Panc1 (cell line): ENCODE measurements at regions not wholly inside any gene's neighbourhood (a gene's known extent, or its start where the extent isn't known, plus 50 kb on each side); places are given as distances from the start of the nearest gene placed in this dataset.

Experiments used
- ATAC-seq: fragments of 200-7000 bp; cut with Tn5 transposase; 2 replicates; pipeline ENCODE4 v1.9.1; 2020; ENCODE audit warnings: mild to moderate bottlenecking, moderate library complexity
- BruUV-seq: library from RNA; stranded (reverse); fragments of 400-500 nt; replicated peaks from 2 replicates; lab custom pipeline; 2021; lab: Mats Ljungman, UMichigan
- CTCF ChIA-PET: fragments of 300-600 bp; sonication (Branson Sonifier 250); formaldehyde crosslinking; loops from one replicate; lab custom pipeline; 2022; ENCODE audit warnings: antibody characterized with exemption; lab: Charles Lee
- POLR2A ChIA-PET: fragments of 300-600 bp; sonication (Branson Sonifier 250); formaldehyde crosslinking; loops from one replicate; lab custom pipeline; 2022; ENCODE audit warnings: antibody characterized with exemption; lab: Charles Lee
- DNase-seq: peaks from one replicate; pipeline ENCODE4 v3.0.0-alpha.2; 2010; ENCODE audit warnings: low read depth, low spot score
- H3K27ac ChIP-seq: 2 replicates; pipeline ENCODE4 v1.5.1; 2011; ENCODE audit warnings: mild to moderate bottlenecking, low read length, inconsistent platforms
- H3K27me3 ChIP-seq: fragments of 200-500 bp; sonication (Bioruptor generic); 2 replicates; pipeline ENCODE4 v1.6.0; 2014; ENCODE audit warnings: low read length, inconsistent platforms; ENCODE audit not compliant: control insufficient read depth, insufficient read depth
- H3K36me3 ChIP-seq: fragments of 200-500 bp; sonication (Bioruptor generic); 2 replicates; pipeline ENCODE4 v1.5.1; 2014; ENCODE audit warnings: inconsistent platforms, mild to moderate bottlenecking, low read length, moderate library complexity; ENCODE audit not compliant: control insufficient read depth, insufficient read depth
- H3K4me1 ChIP-seq: 2 replicates; pipeline ENCODE4 v1.5.1; 2011; ENCODE audit warnings: inconsistent platforms, mild to moderate bottlenecking, low read length, moderate library complexity; ENCODE audit not compliant: control insufficient read depth, insufficient read depth
- H3K4me3 ChIP-seq, 2 experiments: 2 replicates each; pipeline ENCODE4 v1.5.1; 2011 to 2012; ENCODE audit warnings: low read depth in 2 of 2, low read length in 2 of 2, mild to moderate bottlenecking in 2 of 2, inconsistent platforms in 1 of 2, moderate library complexity in 1 of 2
- H3K9me3 ChIP-seq: fragments of 200-500 bp; sonication (Bioruptor generic); 2 replicates; pipeline ENCODE4 v1.5.1; 2014; ENCODE audit warnings: low read depth, mild to moderate bottlenecking, inconsistent platforms, low read length, moderate library complexity; ENCODE audit not compliant: control insufficient read depth, insufficient read depth
- CTCF ChIP-seq: fragments of 450-650 bp; IDR thresholded peaks from 2 replicates; pipeline ENCODE4 v1.5.1; 2017; ENCODE audit warnings: mild to moderate bottlenecking
- POLR2AphosphoS5 ChIP-seq: IDR thresholded peaks from 2 replicates; pipeline ENCODE4 v1.6.1; 2012; ENCODE audit warnings: mild to moderate bottlenecking, low read depth, low read length, moderate library complexity
- SIN3A ChIP-seq: IDR thresholded peaks from 2 replicates; pipeline ENCODE4 v1.6.1; 2012; ENCODE audit warnings: low read depth, mild to moderate bottlenecking, low read length, moderate library complexity, borderline replicate concordance; ENCODE audit not compliant: insufficient read depth
- TCF7L2 ChIP-seq: IDR thresholded peaks from 2 replicates; pipeline ENCODE4 v1.6.1; 2011; ENCODE audit warnings: mild to moderate bottlenecking, low read depth, low read length, inconsistent platforms
- in situ Hi-C: cut with HindIII; loops from 2 replicates; pipeline ENCODE4 v1.10.0; 2016; ENCODE audit warnings: low sequenced_read_pairs, low pct_unique_long_range_greater_than_20kb
- intact Hi-C: fragments of 100-400 bp; cut with micrococcal nuclease; formaldehyde crosslinking; loops from one replicate; pipeline ENCODE4 v1.10.0; 2022; ENCODE audit not compliant: unreplicated experiment
- TF ChIP-seq, protein P1 (sequence below), 2 experiments: IDR thresholded peaks; 2 replicates each; pipeline ENCODE4 v1.6.1; 2011 to 2012; ENCODE audit warnings: low read depth in 2 of 2, control low read depth in 1 of 2, low read length in 1 of 2, mild to moderate bottlenecking in 1 of 2, moderate library complexity in 1 of 2; ENCODE audit not compliant: insufficient read depth in 1 of 2

GRCh38 chr7:13829231-13829630 is 160.2 kb downstream of the ETV1 start:
- intact Hi-C loops (no loop called here), in situ Hi-C loops (no loop called here)
- ATAC-seq (no peak), DNase-seq (no peak)
- ChIA-PET CTCF (no interaction called here), POLR2A (no interaction called here)
- Histone ChIP-seq H3K4me1 (no peaks in the 10 kb centered on the region), H3K4me3 (no peak overlapping the region), H3K9me3 (peaks cover 2% of the 10 kb centered on the region; the same call in 1 of the 2 replicates), H3K36me3 (no peaks in the 10 kb centered on the region), H3K27ac (no peak overlapping the region), H3K27me3 (no peaks in the 10 kb centered on the region)
- TF ChIP-seq TCF7L2 (no peak), POLR2AphosphoS5 (no peak), SIN3A (no peak), CTCF (no peak)
- TF ChIP-seq, protein P1, sequence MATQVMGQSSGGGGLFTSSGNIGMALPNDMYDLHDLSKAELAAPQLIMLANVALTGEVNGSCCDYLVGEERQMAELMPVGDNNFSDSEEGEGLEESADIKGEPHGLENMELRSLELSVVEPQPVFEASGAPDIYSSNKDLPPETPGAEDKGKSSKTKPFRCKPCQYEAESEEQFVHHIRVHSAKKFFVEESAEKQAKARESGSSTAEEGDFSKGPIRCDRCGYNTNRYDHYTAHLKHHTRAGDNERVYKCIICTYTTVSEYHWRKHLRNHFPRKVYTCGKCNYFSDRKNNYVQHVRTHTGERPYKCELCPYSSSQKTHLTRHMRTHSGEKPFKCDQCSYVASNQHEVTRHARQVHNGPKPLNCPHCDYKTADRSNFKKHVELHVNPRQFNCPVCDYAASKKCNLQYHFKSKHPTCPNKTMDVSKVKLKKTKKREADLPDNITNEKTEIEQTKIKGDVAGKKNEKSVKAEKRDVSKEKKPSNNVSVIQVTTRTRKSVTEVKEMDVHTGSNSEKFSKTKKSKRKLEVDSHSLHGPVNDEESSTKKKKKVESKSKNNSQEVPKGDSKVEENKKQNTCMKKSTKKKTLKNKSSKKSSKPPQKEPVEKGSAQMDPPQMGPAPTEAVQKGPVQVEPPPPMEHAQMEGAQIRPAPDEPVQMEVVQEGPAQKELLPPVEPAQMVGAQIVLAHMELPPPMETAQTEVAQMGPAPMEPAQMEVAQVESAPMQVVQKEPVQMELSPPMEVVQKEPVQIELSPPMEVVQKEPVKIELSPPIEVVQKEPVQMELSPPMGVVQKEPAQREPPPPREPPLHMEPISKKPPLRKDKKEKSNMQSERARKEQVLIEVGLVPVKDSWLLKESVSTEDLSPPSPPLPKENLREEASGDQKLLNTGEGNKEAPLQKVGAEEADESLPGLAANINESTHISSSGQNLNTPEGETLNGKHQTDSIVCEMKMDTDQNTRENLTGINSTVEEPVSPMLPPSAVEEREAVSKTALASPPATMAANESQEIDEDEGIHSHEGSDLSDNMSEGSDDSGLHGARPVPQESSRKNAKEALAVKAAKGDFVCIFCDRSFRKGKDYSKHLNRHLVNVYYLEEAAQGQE (IDR thresholded peaks at IDR 0.05; ENCODE audit: insufficient read depth in 1 of 2, low read depth in 2 of 2, low read length in 1 of 2) = no peak
- BruUV-seq = no TSS peak

GRCh38 chr7:13829914-13830900 is 159.3 kb downstream of the ETV1 start:
- H3K36me3 ChIP-seq = no peaks in the 10 kb centered on the region
- H3K27me3 ChIP-seq = no peaks in the 10 kb centered on the region
- H3K9me3 ChIP-seq = peaks cover 2% of the 10 kb centered on the region; the same call in 1 of the 2 replicates
- ATAC-seq (no peak), DNase-seq (no peak)
- ChIA-PET POLR2A (no interaction called here), CTCF (no interaction called here)
- no peaks in the 10 kb centered on the region for H3K4me1 ChIP-seq
- H3K27ac ChIP-seq = no peak overlapping the region
- BruUV-seq = no TSS peak
- H3K4me3 ChIP-seq = no peak overlapping the region
- TF ChIP-seq POLR2AphosphoS5 (no peak), CTCF (no peak), TCF7L2 (no peak), SIN3A (no peak)
- TF ChIP-seq, protein P1 (IDR thresholded peaks at IDR 0.05; ENCODE audit: insufficient read depth in 1 of 2, low read depth in 2 of 2, low read length in 1 of 2) = no peak
- intact Hi-C loops = no loop called here
- in situ Hi-C loops = no loop called here
